GM18868 (cell line): ENCODE measurements at regions not wholly inside any gene's neighbourhood (a gene's known extent, or its start where the extent isn't known, plus 50 kb on each side); places are given as distances from the start of the nearest gene placed in this dataset.
"Not testable (repeated sequence)": the region's sequence is repeated elsewhere in the genome, so short reads cannot be mapped to it uniquely, and the experiment has no call there.

Source experiments
- ATAC-seq: cut with Tn5 transposase; IDR thresholded peaks from one replicate; pipeline ENCODE4 v1.9.1; 2021; ENCODE audit warnings: mild to moderate bottlenecking, moderate library complexity; ENCODE audit not compliant: unreplicated experiment

DNA sequence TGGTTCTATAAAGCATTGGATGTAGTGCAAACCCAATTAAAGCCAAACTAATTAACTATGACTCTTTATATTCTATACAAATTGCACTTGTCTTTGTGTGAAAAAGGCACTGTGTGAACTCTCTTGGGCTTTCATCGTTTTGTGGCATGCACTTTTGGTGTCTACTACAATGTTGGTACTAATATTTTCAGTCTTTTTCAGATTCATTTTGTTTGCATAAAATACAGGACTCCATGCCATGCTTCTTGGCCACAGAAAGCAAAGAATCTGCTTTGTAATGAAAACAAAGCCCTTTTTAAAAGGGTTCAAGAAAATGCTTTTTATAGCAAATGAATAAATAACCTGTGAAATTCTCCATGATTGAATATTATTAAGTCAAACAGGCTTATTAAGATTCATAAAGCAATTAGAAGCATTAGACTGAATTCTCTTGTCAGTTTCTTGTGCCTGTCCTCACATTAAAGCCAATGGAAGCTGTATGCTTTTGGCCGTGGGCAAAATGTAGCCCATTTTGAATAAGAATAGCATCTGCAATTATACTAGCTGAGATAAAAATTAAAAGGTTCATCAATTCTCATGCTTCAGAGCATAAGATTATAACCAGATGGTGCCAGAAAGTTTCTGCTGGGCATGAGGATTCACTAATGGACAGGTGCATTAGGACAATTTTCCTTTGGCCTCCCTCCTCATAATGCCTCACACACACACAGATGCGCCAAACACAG, 1665.2 kb downstream of the SUCLG1 start:
- ATAC-seq, result no peak

DNA sequence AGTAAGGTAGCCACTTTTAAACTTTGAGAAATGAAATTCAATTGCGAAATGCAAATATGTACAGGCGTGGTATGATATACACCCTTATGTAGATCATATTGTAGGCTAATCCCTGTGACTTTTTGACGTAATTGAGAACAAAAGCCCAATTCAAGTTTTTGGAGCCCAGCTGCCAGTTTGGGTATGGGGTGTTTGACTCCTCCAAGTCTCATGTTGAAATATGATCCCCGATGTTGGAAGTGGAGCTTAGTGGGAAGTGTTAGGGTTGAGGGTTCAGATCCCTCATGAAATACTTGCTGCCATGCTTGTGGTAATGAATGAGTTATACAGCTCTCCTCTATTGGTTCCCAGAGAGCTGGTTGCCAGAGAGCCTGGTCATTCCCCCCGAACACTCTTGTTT, 1666.8 kb downstream of the SUCLG1 start:
- no peak for ATAC-seq

DNA sequence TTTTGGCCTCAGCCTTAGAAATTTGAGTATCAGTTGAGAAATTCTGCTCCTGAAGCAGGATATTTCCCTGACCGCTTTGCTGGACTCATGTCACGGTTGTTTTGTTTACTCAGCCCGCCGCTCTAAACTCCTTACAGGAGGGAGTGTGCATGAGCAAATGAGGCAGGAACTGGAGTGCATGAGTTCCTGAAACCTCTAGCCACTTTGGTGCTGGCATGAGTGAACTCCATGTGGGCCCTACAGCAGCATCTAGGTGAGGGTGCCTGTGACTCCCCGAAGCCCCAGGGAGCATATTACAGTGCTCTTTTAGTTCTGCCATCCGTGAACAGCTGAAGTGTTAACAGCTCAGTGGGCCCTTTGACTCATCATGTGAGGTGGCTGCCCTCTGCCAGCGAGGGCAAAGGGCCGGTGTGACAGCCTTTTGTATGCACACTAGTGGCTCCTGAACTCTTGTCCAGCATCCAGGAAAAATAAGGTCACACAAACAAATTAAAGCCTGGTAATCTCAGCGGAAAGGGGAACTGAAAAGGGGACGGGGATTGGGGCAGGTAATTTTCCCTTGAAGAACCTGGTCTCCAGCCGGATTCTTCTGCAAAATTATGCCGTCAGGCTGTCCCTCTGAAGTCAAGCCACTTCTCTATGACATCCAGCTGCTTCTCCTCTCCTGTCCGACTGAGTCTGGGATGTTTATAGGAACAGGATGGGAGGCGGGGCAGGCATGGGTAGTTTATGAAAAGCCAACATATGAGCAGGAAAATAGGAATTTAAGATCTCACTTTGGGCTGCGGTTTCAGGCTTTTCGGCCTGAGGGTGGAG, 1668.7 kb downstream of the SUCLG1 start:
- no peak for ATAC-seq

DNA sequence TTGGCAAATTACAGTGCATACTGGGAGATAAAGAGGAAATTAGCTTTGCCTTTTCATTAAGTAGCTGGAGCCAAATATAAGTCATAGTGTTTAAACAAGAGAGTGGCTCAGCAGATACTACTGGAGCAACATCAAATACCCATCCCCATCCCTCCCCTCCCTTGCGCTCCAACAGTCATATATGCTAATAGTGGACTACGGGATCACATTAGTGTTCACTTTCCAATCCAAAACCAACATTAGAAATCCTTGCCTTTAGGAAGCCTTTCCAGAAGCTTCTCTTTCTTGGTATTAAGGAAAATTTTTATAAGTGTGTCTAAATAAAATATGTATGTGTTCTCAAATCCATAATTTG, 1669.3 kb downstream of the SUCLG1 start:
- ATAC-seq, result no peak

DNA sequence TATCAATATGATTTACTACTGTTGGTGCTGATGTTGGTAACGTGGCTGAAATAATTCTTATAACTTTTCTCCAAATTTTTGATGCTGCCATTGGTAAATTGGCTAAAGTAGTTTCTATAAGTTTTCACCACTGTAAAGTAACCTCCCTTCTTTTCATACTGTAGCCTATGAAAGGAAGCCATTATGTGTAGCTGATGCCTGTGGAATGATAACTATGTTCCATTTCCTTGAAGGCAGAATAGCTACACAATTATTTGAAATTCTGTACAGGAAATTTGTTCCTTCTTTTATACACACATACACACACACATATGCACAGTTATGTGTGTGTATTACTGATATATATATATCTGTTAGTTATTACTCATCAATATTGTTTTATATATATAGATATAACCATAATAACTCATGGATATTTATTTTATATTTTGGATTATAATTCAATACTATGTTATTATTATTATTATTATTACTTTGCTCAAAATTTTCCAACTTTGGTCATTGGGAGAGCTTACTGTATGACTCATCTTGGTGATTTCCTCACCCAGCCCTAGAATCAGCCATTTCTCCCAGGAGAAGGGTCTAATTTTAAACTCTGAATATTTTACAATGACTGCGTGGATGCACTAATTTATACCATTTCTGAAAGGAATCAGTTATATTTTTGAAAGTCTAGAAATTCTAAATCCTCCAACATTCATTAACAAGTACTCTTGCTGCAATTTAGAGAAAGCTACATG, 1677.7 kb downstream of the SUCLG1 start:
- no peak for ATAC-seq

DNA sequence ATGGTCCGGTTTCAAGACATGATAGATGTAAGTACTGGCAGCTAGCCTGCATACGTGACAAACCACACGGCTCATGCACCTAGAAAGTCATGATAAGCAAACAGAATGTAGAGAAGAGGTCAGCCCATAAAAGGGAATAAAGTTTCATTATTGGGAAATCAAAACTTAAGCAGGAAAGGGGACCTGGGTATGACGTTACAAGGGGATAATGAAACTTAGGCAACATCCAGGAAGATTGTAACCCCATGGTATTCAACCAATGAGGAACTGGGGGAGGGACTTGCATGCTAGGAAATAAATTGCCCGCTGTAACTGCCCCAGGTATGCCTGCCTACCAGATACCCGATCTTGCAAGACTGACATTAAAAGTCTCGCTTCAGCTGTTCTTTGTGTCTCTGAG, 1679.0 kb downstream of the SUCLG1 start:
- no peak for ATAC-seq

DNA sequence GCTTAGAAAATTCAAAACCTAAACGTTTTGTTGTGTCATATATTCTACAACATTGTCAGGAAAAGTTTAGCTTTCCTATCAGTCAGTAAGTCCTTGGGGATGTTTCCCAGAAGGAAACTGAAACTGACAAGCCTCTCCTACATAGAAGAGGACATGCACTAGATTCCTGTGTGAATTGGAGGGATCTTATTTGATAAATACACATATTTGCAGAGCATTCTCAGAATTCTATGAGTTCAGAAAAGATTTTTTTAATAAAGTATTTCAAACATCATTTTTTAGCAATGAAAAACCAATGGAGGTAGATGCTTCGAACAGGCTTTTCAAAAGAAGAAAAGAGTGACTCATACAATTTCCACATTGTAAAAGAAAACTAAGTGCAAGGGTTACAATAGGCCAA, 1706.7 kb downstream of the SUCLG1 start:
- no peak for ATAC-seq

DNA sequence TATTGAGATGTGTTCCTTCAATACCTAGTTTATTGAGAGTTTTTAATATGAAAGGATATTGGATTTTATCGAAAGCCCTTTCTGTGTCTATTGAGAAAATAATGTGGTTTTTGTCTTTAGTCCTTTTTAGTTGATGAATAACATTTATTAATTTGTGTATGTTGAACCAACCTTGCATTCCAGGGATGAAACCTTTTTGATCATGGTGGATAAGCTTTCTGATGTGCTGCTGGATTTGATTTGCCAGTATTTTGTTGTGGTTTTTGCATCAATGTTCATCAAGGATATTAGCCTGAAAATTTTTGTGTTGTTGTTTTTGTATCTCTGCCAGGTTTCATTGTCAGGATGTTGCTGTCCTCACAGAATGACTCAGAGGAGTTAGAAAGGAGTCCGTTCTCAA, 1710.4 kb downstream of the SUCLG1 start:
- ATAC-seq, result no peak

DNA sequence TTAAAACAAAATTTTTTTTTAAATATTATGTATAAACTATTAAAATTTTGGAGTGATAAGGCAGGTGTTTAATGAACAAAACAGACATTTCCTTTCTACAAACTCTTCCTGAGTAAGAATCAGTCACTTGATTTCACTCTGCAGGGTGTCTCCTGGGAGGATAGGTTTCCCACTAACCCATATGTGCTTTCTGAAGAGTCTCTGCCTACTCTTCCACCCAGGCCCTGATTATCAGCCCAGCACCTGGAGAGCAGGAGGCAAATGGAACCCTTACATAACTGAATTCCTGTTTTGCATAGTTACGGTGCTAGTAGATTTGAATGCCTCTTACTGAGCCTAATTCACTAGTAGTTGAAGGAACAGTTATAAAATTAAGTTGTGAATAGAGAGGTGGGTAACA, 1718.6 kb downstream of the SUCLG1 start:
- ATAC-seq, result no peak

DNA sequence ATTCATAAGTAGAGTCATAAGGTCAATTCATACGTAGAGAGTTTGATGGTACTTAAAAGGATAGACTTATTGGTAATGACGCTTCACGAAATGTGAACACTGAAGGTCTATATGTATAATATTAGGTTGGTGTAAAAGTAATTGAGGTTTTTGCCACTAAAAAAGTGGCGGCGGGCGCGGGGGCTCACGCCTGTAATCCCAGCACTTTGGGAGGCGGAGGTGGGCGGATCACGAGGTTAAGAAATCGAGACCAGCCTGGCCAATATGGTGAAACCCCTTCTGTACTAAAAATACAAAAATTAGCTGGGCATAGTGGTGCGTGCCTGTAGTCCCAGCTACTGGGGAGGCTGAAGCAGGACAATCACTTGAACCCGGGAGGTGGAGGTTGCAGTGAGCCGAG, 1721.1 kb downstream of the SUCLG1 start:
- ATAC-seq, result not testable (repeated sequence)

DNA sequence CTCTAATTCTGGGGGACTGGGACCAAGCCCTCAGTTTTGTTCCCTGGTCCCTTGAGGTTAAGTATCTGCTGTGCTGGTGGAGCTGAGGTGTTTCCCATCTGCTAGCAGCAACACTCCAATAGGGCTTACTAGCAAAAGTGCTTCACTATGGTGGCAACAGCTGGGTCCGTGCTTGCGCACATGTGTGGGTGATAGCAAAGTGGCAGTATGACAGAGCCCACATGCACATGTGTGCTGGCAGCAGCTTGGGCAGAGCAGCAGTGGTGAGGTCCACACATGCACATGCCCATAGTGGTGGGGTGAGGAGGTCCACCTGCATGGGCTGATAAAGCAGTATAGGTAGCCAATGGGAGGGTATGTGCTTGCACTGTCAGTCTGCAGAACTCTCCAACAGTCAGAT, 1723.7 kb downstream of the SUCLG1 start:
- no peak for ATAC-seq

DNA sequence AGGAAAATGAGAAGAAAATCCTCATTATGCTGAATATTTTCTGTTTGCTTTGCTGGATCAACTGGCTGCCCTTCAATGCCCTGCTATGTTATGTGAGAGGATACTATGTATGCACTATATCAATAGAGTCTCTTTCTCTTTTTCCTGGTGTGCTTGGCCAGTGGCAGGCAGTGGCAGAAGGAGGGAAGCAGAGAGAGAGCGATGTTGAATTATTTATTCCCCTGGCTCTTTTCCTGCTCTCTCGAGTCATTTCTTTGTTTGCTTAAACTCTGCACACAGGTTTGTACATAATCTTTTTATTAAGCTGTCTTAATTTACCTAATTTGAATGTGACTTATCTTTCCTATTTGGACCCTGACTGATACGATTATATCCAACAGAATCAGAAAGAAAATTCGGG, 1727.3 kb downstream of the SUCLG1 start:
- no peak for ATAC-seq

DNA sequence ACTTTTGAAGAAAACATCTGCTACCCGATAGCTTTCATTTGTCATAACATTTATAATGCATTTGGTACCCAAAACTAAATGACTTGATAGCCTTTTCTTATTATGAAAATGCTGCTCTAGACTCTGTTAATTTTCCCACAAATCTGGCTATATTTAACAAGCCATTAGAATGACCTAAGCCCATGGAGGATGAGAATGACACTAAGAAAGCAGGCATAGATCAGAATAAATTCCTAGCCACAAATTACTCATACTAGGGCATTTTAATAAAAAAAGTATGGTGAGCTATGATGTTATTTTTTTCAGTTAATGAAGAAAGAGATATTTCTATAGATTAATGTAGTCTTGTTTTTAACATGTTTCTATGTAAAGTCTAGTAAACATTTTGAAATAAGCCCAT, 1728.3 kb downstream of the SUCLG1 start:
- ATAC-seq, result no peak

DNA sequence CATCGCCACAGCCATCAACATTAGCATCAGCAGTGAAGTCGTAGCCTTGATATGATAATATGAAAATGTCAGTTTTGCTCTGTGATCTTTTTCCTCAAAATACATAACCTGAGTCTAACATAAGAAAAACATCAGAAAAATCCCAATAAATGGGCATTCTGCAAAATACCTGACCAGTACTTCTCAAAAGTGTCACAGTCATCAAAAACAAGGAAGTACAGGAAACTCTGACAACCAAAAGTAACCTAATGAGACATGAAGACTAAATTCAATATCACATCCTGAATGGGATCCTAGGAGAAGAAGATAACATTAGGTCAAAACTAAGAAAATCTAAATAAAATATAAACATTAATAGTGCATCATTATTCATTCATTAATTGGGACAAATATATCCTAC, 1731.0 kb downstream of the SUCLG1 start:
- ATAC-seq, result no peak

DNA sequence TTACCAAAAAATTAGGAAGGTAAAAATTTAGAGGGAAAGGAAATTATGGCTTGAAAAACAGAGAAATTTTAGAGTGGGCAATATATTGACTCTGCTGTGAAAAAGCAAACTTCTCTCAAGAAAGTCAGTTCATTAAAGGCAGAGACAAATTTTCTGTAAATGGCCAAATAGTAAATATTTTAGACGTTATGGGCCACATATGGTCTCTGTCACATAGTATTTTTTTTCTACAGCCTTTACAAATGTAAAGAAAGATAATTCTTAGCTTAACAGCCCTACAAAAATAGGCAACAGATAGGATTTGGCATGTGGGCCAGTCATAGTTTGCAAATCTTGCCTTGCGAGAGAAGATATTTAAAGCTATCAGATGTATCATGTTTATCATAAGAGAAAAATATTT, 1750.4 kb downstream of the SUCLG1 start:
- no peak for ATAC-seq

DNA sequence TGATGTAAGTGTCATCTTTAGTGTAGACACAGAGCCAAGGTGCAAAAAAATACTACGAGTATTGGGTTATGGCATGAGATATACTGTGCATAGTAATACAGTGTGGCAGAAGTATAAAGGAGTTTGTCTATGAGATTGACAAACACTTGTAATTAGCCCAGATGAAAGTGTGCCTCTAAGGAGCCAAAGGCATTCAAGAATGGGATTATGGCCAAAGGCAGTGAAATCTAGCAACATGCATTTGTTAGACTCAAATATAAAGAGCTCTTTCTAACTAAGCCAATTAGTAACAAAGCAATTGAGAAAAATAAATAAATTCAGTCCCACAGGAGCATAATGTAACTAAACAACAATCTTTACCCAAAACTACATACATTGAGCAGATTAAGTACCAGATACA, 1761.8 kb downstream of the SUCLG1 start:
- no peak for ATAC-seq

DNA sequence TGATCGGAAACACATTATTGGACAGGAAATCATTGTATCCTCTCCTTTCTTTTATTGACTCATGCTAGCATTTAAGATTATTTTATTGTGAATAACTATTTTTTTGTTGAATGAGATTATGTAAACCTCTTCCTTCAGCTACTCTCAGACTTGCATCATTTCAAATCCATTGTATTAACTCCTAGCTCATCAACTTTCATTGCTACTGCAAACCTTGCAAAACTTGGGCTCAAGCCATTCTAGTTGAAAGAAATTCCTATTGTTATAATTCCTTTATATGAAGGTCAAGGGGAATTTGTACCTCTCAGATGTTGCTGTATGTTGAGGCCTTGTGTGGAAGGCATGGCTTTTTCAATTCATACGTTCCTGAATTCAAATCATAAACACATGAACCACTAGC, 1764.6 kb downstream of the SUCLG1 start:
- ATAC-seq, result no peak

DNA sequence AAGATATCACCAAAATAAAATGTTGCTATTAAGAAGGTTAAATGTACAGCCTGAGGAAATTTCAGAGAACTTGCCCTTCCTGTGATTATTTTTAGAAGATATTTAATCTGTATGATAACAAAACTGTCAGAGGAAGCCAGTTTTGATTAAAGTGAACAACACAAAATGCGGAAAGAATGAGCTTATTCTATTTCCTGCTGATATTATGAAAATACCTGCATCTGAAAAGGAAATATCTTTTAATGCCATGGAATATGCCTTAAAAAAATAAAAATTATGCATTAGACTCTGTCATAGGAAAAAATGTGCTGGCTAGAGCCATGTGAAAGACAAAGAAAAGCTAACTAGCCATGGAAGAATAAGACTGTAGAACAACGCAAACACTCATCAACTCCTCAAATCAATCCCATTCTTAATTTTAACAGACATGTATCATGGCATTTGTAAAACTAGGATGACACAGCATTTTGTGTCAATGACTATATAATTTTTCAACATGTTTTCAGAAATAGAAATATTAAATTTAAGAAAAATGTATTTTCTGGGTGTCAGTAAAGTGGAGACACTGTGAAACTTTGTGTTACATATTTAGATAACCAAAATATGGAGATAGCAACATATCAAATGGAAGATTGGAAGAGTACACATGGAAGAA, 1768.2 kb downstream of the SUCLG1 start:
- ATAC-seq, result no peak

DNA sequence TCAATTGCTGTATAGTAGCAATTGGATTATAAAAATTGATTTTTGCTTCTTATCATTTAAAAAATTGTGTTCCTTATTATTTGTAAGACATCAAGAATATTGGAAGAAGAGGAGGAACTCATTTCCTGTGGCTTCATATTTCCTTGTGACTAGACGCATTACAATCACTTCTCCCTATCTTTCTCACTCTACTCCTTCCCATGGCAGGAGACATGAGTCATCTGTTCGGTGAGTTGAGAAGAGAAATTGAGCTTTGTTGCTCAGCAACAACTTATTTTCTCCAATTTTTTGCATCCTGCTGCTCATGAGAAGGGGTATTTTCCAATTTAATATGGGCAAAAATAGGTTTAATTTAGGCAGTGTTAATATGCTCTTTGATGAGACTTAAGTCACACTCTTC, 1783.9 kb downstream of the SUCLG1 start:
- no peak for ATAC-seq

DNA sequence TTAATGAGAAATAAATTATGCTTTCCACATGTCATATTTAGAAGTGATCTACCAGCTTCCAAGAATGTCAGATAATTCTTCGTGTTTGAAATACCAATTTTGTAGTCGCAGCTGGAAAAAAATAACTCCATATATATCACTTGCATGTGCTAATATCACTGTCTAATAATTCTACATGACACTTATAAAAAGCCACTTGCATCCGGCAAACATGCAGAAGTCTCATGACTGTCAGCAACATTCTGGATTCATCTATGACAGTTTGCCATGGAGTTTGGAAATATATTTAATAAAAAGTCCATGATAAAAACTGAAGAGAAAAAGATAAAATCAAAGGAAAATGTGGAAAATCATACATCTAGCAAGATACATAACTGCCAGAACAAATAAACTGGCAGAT, 1784.4 kb downstream of the SUCLG1 start:
- ATAC-seq, result no peak

DNA sequence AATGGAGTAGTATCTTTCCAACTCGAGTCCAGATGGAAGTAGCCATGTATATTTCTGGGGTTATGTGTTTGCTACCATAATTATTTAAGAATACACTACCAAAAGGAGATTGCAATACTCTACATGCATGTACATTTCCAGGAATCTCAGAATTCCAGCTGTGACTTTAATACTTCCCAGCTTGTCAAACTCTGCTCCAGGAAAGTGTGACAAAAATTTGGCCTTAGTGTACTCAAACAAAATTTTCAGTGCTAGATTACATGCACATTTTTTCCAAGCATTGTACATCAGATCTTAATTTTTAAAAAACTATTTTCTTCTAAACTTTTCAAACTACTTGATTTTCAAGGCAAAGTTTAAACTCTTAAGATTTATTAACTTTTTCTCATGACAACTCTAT, 1791.6 kb downstream of the SUCLG1 start:
- no peak for ATAC-seq
